Stomach (tissue), 8 donors: ENCODE measurements at regions not wholly inside any gene's neighbourhood (a gene's known extent, or its start where the extent isn't known, plus 50 kb on each side); places are given as distances from the start of the nearest gene placed in this dataset.

Source experiments
- DNase-seq, 2 donors: peaks; one replicate each; pipeline versions ENCODE4 v3.0.0 to v3.0.0-alpha.2; 2013 to 2019
- H3K27ac ChIP-seq, 5 donors: fragments of 200-600 bp in 4 of 5; sonication (generic) in 4 of 5; one replicate each; pipeline ENCODE4 v1.5.1; 2013 to 2019; ENCODE audit warnings: mild to moderate bottlenecking in 1 of 5, moderate library complexity in 1 of 5
- H3K27me3 ChIP-seq, 3 donors: fragments of 200-600 bp; sonication (generic); one replicate each; pipeline ENCODE4 v1.5.1; 2017 to 2019; ENCODE audit warnings: mixed run types in 1 of 3
- H3K36me3 ChIP-seq, 4 donors: fragments of 200-600 bp; sonication (generic); 1 replicate in 3 of 4; 2 replicates in 1 of 4; pipeline ENCODE4 v1.5.1; 2016 to 2019
- H3K4me1 ChIP-seq, 4 donors: fragments of 200-600 bp; sonication (generic); one replicate each; pipeline ENCODE4 v1.5.1; 2016 to 2019
- H3K4me3 ChIP-seq, 4 donors: fragments of 200-600 bp; sonication (generic) in 3 of 4; one replicate each; pipeline ENCODE4 v1.5.1; 2016 to 2019; ENCODE audit warnings: mild to moderate bottlenecking in 1 of 4
- H3K9me3 ChIP-seq, 4 donors: fragments of 200-600 bp; sonication (generic); one replicate each; pipeline ENCODE4 v1.5.1; 2016 to 2019
- CTCF ChIP-seq, 7 experiments: fragments of 450-650 bp in 4 of 7; fragments of 200-600 bp in 3 of 7; sonication (generic) in 3 of 7; IDR thresholded peaks; one replicate each; pipeline ENCODE4 v1.5.1; 2016 to 2019; ENCODE audit warnings: antibody characterized with exemption in 7 of 7, control low read depth in 2 of 7, mild to moderate bottlenecking in 1 of 7
- EP300 ChIP-seq: sonication (generic); formaldehyde crosslinking; IDR thresholded peaks from one replicate; pipeline ENCODE4 v1.6.1; 2017; ENCODE audit warnings: antibody characterized with exemption
- POLR2A ChIP-seq, 4 donors: fragments of 450-650 bp; IDR thresholded peaks; one replicate each; pipeline ENCODE4 v1.6.1; 2016; ENCODE audit warnings: antibody characterized with exemption in 4 of 4, control low read depth in 2 of 4, mild to moderate bottlenecking in 1 of 4, moderate library complexity in 1 of 4
- POLR2AphosphoS5 ChIP-seq, 3 donors: sonication (generic); formaldehyde crosslinking; IDR thresholded peaks; one replicate each; pipeline ENCODE4 v1.6.1; 2016; ENCODE audit warnings: antibody characterized with exemption in 3 of 3
- WGBS, 5 donors: extraction: QIAGEN DNeasy Blood & Tissue Kit in 3 of 5; methylation state at CpG; one replicate each; pipeline versions ENCODE4 v1.1.5 to v1.1.7; 2013 to 2018; 5-methylcytosine and 5-hydroxymethylcytosine counted together
- intact Hi-C: fragments of 100-400 bp; cut with DNase I; formaldehyde crosslinking; loops from one replicate; pipeline ENCODE4 v1.15.1; 2023; ENCODE audit warnings: low total_unique reads
- donor health status: healthy with polysubstance abuse.
- donor health status: Bipolar disorder and iron deficiency.
- donor health status: healthy.

GRCh38 chr4:13783800-13784411 lies 156.4 kb upstream of the BOD1L1 start:
- H3K27me3 ChIP-seq, result no peaks in the 10 kb centered on the region
- TF ChIP-seq CTCF (IDR thresholded peaks at IDR 0.05), result no peak
- no peak for TF ChIP-seq EP300
- TF ChIP-seq POLR2AphosphoS5 (IDR thresholded peaks at IDR 0.05), result no peak
- TF ChIP-seq POLR2A (IDR thresholded peaks at IDR 0.05), result no peak
- H3K9me3 ChIP-seq, result no peaks in the 10 kb centered on the region
- no peaks in the 10 kb centered on the region for H3K4me1 ChIP-seq
- intact Hi-C loops, result no loop called here
- H3K36me3 ChIP-seq, result no peaks in the 10 kb centered on the region
- H3K4me3 ChIP-seq, result no peak overlapping the region
- DNase-seq, result peak in 1 of 2 donors; percentile 10
- 22 to 35% (median 26%) methylated on average over 8 of the region's 8 CpGs for WGBS, 5 donors
- no peak overlapping the region for H3K27ac ChIP-seq

GRCh38 chr4:13793020-13793710 lies 165.6 kb upstream of the BOD1L1 start:
- TF ChIP-seq CTCF (IDR thresholded peaks at IDR 0.05), result no peak
- peaks cover 0 to 3% (median 0%) of the 10 kb centered on the region in 4 donors for H3K9me3 ChIP-seq
- no peaks in the 10 kb centered on the region for H3K27me3 ChIP-seq
- H3K27ac ChIP-seq, result no peak overlapping the region
- WGBS, 5 donors, result 29 to 57% (median 51%) methylated on average over 5 of the region's 5 CpGs
- H3K4me1 ChIP-seq, result no peaks in the 10 kb centered on the region
- no peak overlapping the region for H3K4me3 ChIP-seq
- no peak for DNase-seq
- no peaks in the 10 kb centered on the region for H3K36me3 ChIP-seq
- intact Hi-C loops, result no loop called here

- H3K36me3 ChIP-seq, result no peaks in the 10 kb centered on the region
- WGBS, 5 donors, result 63 to 78% (median 74%) methylated on average over 2 of the region's 2 CpGs
- H3K27ac ChIP-seq, result no peak overlapping the region
- H3K27me3 ChIP-seq, result no peaks in the 10 kb centered on the region
- peaks cover 0 to 14% (median 7%) of the 10 kb centered on the region in 4 donors for H3K9me3 ChIP-seq
- DNase-seq, result no peak
- intact Hi-C loops, result no loop called here
- H3K4me1 ChIP-seq, result no peaks in the 10 kb centered on the region
- TF ChIP-seq CTCF (IDR thresholded peaks at IDR 0.05) (no peak), POLR2A (IDR thresholded peaks at IDR 0.05) (no peak), EP300 (no peak), POLR2AphosphoS5 (IDR thresholded peaks at IDR 0.05) (no peak)
- no peak overlapping the region for H3K4me3 ChIP-seq
Measured at GRCh38 chr4:13794819-13795565, 167.5 kb upstream of the BOD1L1 start.

GRCh38 chr4:13797061-13797460 lies 169.5 kb upstream of the BOD1L1 start:
- WGBS, 5 donors, result 77 to 90% (median 85%) methylated on average over 7 of the region's 7 CpGs
- Histone ChIP-seq H3K4me1 (no peaks in the 10 kb centered on the region), H3K4me3 (no peak overlapping the region), H3K27ac (no peak overlapping the region), H3K36me3 (no peaks in the 10 kb centered on the region), H3K27me3 (no peaks in the 10 kb centered on the region), H3K9me3 (peaks cover 0 to 14% (median 7%) of the 10 kb centered on the region in 4 donors)
- DNase-seq, result no peak
- intact Hi-C loops, result no loop called here
- no peak for TF ChIP-seq POLR2A (IDR thresholded peaks at IDR 0.05)
- no peak for TF ChIP-seq POLR2AphosphoS5 (IDR thresholded peaks at IDR 0.05)
- no peak for TF ChIP-seq CTCF (IDR thresholded peaks at IDR 0.05)
- TF ChIP-seq EP300, result no peak
